Panc1 (cell line): ENCODE measurements at regions not wholly inside any gene's neighbourhood (a gene's known extent, or its start where the extent isn't known, plus 50 kb on each side); places are given as distances from the start of the nearest gene placed in this dataset.

Source experiments
- ATAC-seq: fragments of 200-7000 bp; cut with Tn5 transposase; 2 replicates; pipeline ENCODE4 v1.9.1; 2020; ENCODE audit warnings: mild to moderate bottlenecking, moderate library complexity
- BruUV-seq: library from RNA; stranded (reverse); fragments of 400-500 nt; replicated peaks from 2 replicates; lab custom pipeline; 2021; lab: Mats Ljungman, UMichigan
- CTCF ChIA-PET: fragments of 300-600 bp; sonication (Branson Sonifier 250); formaldehyde crosslinking; loops from one replicate; lab custom pipeline; 2022; ENCODE audit warnings: antibody characterized with exemption; lab: Charles Lee
- POLR2A ChIA-PET: fragments of 300-600 bp; sonication (Branson Sonifier 250); formaldehyde crosslinking; loops from one replicate; lab custom pipeline; 2022; ENCODE audit warnings: antibody characterized with exemption; lab: Charles Lee
- DNase-seq: peaks from one replicate; pipeline ENCODE4 v3.0.0-alpha.2; 2010; ENCODE audit warnings: low read depth, low spot score
- H3K27ac ChIP-seq: 2 replicates; pipeline ENCODE4 v1.5.1; 2011; ENCODE audit warnings: mild to moderate bottlenecking, low read length, inconsistent platforms
- H3K27me3 ChIP-seq: fragments of 200-500 bp; sonication (Bioruptor generic); 2 replicates; pipeline ENCODE4 v1.6.0; 2014; ENCODE audit warnings: low read length, inconsistent platforms; ENCODE audit not compliant: control insufficient read depth, insufficient read depth
- H3K36me3 ChIP-seq: fragments of 200-500 bp; sonication (Bioruptor generic); 2 replicates; pipeline ENCODE4 v1.5.1; 2014; ENCODE audit warnings: inconsistent platforms, mild to moderate bottlenecking, low read length, moderate library complexity; ENCODE audit not compliant: control insufficient read depth, insufficient read depth
- H3K4me1 ChIP-seq: 2 replicates; pipeline ENCODE4 v1.5.1; 2011; ENCODE audit warnings: inconsistent platforms, mild to moderate bottlenecking, low read length, moderate library complexity; ENCODE audit not compliant: control insufficient read depth, insufficient read depth
- H3K4me3 ChIP-seq, 2 experiments: 2 replicates each; pipeline ENCODE4 v1.5.1; 2011 to 2012; ENCODE audit warnings: low read depth in 2 of 2, low read length in 2 of 2, mild to moderate bottlenecking in 2 of 2, inconsistent platforms in 1 of 2, moderate library complexity in 1 of 2
- H3K9me3 ChIP-seq: fragments of 200-500 bp; sonication (Bioruptor generic); 2 replicates; pipeline ENCODE4 v1.5.1; 2014; ENCODE audit warnings: low read depth, mild to moderate bottlenecking, inconsistent platforms, low read length, moderate library complexity; ENCODE audit not compliant: control insufficient read depth, insufficient read depth
- CTCF ChIP-seq: fragments of 450-650 bp; IDR thresholded peaks from 2 replicates; pipeline ENCODE4 v1.5.1; 2017; ENCODE audit warnings: mild to moderate bottlenecking
- POLR2AphosphoS5 ChIP-seq: IDR thresholded peaks from 2 replicates; pipeline ENCODE4 v1.6.1; 2012; ENCODE audit warnings: mild to moderate bottlenecking, low read depth, low read length, moderate library complexity
- REST ChIP-seq, 2 experiments: IDR thresholded peaks; 2 replicates each; pipeline ENCODE4 v1.6.1; 2011 to 2012; ENCODE audit warnings: low read depth in 2 of 2, control low read depth in 1 of 2, low read length in 1 of 2, mild to moderate bottlenecking in 1 of 2, moderate library complexity in 1 of 2; ENCODE audit not compliant: insufficient read depth in 1 of 2
- SIN3A ChIP-seq: IDR thresholded peaks from 2 replicates; pipeline ENCODE4 v1.6.1; 2012; ENCODE audit warnings: low read depth, mild to moderate bottlenecking, low read length, moderate library complexity, borderline replicate concordance; ENCODE audit not compliant: insufficient read depth
- TCF7L2 ChIP-seq: IDR thresholded peaks from 2 replicates; pipeline ENCODE4 v1.6.1; 2011; ENCODE audit warnings: mild to moderate bottlenecking, low read depth, low read length, inconsistent platforms
- in situ Hi-C: cut with HindIII; loops from 2 replicates; pipeline ENCODE4 v1.10.0; 2016; ENCODE audit warnings: low sequenced_read_pairs, low pct_unique_long_range_greater_than_20kb
- intact Hi-C: fragments of 100-400 bp; cut with micrococcal nuclease; formaldehyde crosslinking; loops from one replicate; pipeline ENCODE4 v1.10.0; 2022; ENCODE audit not compliant: unreplicated experiment

- intact Hi-C loops: no loop called here
- Histone ChIP-seq H3K27me3 (no peaks in the 10 kb centered on the region), H3K27ac (no peak overlapping the region), H3K4me1 (no peaks in the 10 kb centered on the region), H3K9me3 (no peaks in the 10 kb centered on the region), H3K36me3 (no peaks in the 10 kb centered on the region), H3K4me3 (no peak overlapping the region)
- no peak for DNase-seq
- POLR2A ChIA-PET: no interaction called here
- in situ Hi-C loops: no loop called here
- ATAC-seq: no peak
- no TSS peak for BruUV-seq
- TF ChIP-seq TCF7L2 (no peak), SIN3A (no peak), REST (IDR thresholded peaks at IDR 0.05; ENCODE audit: insufficient read depth in 1 of 2, low read depth in 2 of 2, low read length in 1 of 2) (no peak), POLR2AphosphoS5 (no peak)
- CTCF ChIA-PET: no interaction called here
These were observed 845.9 kb upstream of the ID2 start for GRCh38 chr2:7835693-7836680.

- POLR2A ChIA-PET: no interaction called here
- H3K4me3 ChIP-seq: no peak overlapping the region
- no peak for ATAC-seq
- no peak overlapping the region for H3K27ac ChIP-seq
- H3K27me3 ChIP-seq: no peaks in the 10 kb centered on the region
- intact Hi-C loops: no loop called here
- in situ Hi-C loops: no loop called here
- H3K4me1 ChIP-seq: no peaks in the 10 kb centered on the region
- TF ChIP-seq POLR2AphosphoS5 (no peak), SIN3A (no peak), REST (IDR thresholded peaks at IDR 0.05; ENCODE audit: insufficient read depth in 1 of 2, low read depth in 2 of 2, low read length in 1 of 2) (no peak), CTCF (no peak), TCF7L2 (no peak)
- no peaks in the 10 kb centered on the region for H3K9me3 ChIP-seq
- no peaks in the 10 kb centered on the region for H3K36me3 ChIP-seq
- CTCF ChIA-PET: no interaction called here
- DNase-seq: no peak
- BruUV-seq: no TSS peak
These were observed 844.6 kb upstream of the ID2 start for GRCh38 chr2:7837237-7837760.
